ENCODE measurements at regions not wholly inside any gene's neighbourhood (a gene's known extent, or its start where the extent isn't known, plus 50 kb on each side); places are given as distances from the start of the nearest gene placed in this dataset.

DNA sequence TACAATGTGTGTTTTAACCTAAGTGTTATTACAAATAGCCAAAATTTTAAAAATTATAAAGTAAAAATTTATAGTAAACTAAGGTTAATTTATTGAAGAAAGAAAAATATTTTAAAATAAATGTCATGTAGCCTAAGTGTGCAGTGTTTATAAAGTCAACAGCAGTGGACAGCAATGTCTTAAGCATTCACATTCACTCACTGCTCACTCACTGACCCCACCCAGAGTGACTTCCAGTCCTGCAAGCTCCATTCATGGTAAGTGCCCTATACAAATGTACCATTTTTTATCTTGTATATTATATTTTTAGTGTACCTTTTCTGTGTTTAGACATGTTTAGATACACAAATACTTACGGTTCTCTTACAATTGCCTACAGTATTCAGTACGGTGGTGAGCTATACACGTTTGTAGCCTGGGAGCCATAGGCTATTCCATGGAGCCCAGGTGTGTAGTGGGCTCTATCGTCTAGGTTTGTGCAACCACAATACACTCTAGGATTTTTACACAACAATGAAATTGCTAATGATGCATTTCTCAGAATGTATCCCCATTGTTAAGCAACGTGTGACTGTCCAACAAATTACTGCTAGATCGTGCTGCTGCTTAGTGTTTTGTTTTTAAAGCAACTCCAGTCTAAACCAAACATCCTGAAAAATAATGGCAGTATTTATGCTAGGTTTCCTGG is 108.9 kb upstream of the NAMPT start:
- no peak overlapping the region for H3K27ac ChIP-seq
- TF ChIP-seq, protein P1, sequence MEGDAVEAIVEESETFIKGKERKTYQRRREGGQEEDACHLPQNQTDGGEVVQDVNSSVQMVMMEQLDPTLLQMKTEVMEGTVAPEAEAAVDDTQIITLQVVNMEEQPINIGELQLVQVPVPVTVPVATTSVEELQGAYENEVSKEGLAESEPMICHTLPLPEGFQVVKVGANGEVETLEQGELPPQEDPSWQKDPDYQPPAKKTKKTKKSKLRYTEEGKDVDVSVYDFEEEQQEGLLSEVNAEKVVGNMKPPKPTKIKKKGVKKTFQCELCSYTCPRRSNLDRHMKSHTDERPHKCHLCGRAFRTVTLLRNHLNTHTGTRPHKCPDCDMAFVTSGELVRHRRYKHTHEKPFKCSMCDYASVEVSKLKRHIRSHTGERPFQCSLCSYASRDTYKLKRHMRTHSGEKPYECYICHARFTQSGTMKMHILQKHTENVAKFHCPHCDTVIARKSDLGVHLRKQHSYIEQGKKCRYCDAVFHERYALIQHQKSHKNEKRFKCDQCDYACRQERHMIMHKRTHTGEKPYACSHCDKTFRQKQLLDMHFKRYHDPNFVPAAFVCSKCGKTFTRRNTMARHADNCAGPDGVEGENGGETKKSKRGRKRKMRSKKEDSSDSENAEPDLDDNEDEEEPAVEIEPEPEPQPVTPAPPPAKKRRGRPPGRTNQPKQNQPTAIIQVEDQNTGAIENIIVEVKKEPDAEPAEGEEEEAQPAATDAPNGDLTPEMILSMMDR (IDR thresholded peaks at IDR 0.05), result no peak
- TF ChIP-seq POLR2A (IDR thresholded peaks at IDR 0.05), result no peak
- no peaks in the 10 kb centered on the region for H3K4me1 ChIP-seq (replicated peaks in 1 of 2)
- H3K36me3 ChIP-seq (replicated peaks in 1 of 2), result no peaks in the 10 kb centered on the region
- no peaks in the 10 kb centered on the region for H3K27me3 ChIP-seq
- intact Hi-C loops (cut with DNase I), result no loop called here
- H3K4me3 ChIP-seq, result no peak overlapping the region
- 77 to 85% (median 80%) methylated on average over 6 of the region's 6 CpGs for WGBS, 4 donors
- H3K9me3 ChIP-seq (replicated peaks in 1 of 3), result no peaks in the 10 kb centered on the region
- DNase-seq, result no peak

DNA sequence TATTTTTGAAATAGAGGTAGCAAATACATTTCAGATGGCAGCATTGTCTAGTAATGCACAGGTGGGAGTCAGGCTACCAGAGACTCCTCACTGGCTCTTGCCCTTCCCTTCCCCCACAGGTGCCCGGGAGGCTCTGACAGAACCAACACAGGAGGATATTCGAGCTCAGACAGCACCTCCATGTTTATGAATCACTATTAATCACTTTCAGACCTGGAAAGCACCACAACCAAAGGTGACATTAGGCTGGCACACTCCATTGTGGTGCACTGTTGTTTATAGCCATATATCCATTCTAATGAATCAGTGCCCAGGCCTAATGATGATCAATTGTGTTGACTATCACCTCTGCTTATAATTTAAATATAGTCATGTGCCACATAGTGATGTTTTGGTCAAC is 107.8 kb upstream of the NAMPT start:
- Histone ChIP-seq H3K9me3 (replicated peaks in 1 of 3) (no peaks in the 10 kb centered on the region), H3K27ac (no peak overlapping the region), H3K27me3 (no peaks in the 10 kb centered on the region), H3K4me3 (no peak overlapping the region), H3K4me1 (replicated peaks in 1 of 2) (no peaks in the 10 kb centered on the region), H3K36me3 (replicated peaks in 1 of 2) (no peaks in the 10 kb centered on the region)
- 64 to 81% (median 70%) methylated on average over 2 of the region's 2 CpGs for WGBS, 4 donors
- no peak for DNase-seq
- intact Hi-C loops (cut with DNase I), result no loop called here
- TF ChIP-seq POLR2A (IDR thresholded peaks at IDR 0.05), result no peak
- TF ChIP-seq, protein P1 (IDR thresholded peaks at IDR 0.05), result no peak

DNA sequence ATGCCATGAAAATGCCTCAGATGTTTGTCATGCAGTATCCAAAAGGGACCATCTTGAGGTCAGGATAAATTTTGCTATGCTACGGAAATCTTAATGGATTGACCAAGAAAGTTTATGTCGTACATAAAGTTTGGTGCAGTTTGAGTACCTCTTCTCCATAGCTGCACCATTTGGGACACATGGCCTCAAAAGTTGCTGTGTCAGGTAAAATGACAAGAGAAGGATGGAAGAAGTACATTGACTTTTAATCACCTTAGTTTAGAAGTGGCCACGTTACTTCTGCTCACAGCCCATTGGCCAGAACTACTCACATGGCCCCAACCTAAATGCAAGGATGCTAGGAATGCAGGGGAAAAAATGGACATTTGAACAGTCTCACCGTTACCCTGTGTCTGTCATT is 107.4 kb upstream of the NAMPT start:
- WGBS, 4 donors, result 81 to 94% (median 92%) methylated on average over 4 of the region's 4 CpGs
- no peaks in the 10 kb centered on the region for H3K36me3 ChIP-seq (replicated peaks in 1 of 2)
- no peaks in the 10 kb centered on the region for H3K27me3 ChIP-seq
- intact Hi-C loops (cut with DNase I), result no loop called here
- TF ChIP-seq, protein P1 (IDR thresholded peaks at IDR 0.05), result no peak
- TF ChIP-seq POLR2A (IDR thresholded peaks at IDR 0.05), result no peak
- H3K9me3 ChIP-seq (replicated peaks in 1 of 3), result no peaks in the 10 kb centered on the region
- no peak overlapping the region for H3K4me3 ChIP-seq
- no peak overlapping the region for H3K27ac ChIP-seq
- DNase-seq, result no peak
- no peaks in the 10 kb centered on the region for H3K4me1 ChIP-seq (replicated peaks in 1 of 2)

- H3K4me1 ChIP-seq (replicated peaks in 1 of 2), result no peaks in the 10 kb centered on the region
- no peaks in the 10 kb centered on the region for H3K27me3 ChIP-seq
- TF ChIP-seq, protein P1 (IDR thresholded peaks at IDR 0.05), result no peak
- TF ChIP-seq POLR2A (IDR thresholded peaks at IDR 0.05), result no peak
- WGBS, 4 donors, result 95 to 97% (median 97%) methylated on average over 5 of the region's 5 CpGs
- H3K36me3 ChIP-seq (replicated peaks in 1 of 2), result no peaks in the 10 kb centered on the region
- H3K27ac ChIP-seq, result no peak overlapping the region
- H3K9me3 ChIP-seq (replicated peaks in 1 of 3), result no peaks in the 10 kb centered on the region
- no peak for DNase-seq
- intact Hi-C loops (cut with DNase I), result no loop called here
- H3K4me3 ChIP-seq, result no peak overlapping the region
These were observed 102.2 kb upstream of the NAMPT start for GRCh38 chr7:106386958-106387357.
